ENCODE measurements at regions not wholly inside any gene's neighbourhood (a gene's known extent, or its start where the extent isn't known, plus 50 kb on each side); places are given as distances from the start of the nearest gene placed in this dataset.

GRCh38 chr12:115444346-115444745 is 760.4 kb upstream of the TBX3 start (continued):
- TF ChIP-seq HNF4G (IDR thresholded peaks at IDR 0.05) (no peak), NR2F2 (IDR thresholded peaks at IDR 0.05) (no peak), GABPA (IDR thresholded peaks at IDR 0.05 in 1 of 2, conservative IDR thresholded peaks at IDR 0.05 in 1 of 2) (no peak), TAF1 (conservative IDR thresholded peaks at IDR 0.05) (no peak), FOXA2 (IDR thresholded peaks at IDR 0.05) (no peak), RXRA (IDR thresholded peaks at IDR 0.05) (no peak)

GRCh38 chr12:115443351-115443938 is 759.5 kb upstream of the TBX3 start:
- TF ChIP-seq GABPA (IDR thresholded peaks at IDR 0.05 in 1 of 2, conservative IDR thresholded peaks at IDR 0.05 in 1 of 2) (no peak), RAD21 (IDR thresholded peaks at IDR 0.05) (no peak), NR2F2 (IDR thresholded peaks at IDR 0.05) (no peak), FOXA1 (IDR thresholded peaks at IDR 0.05) (no peak), EGR1 (IDR thresholded peaks at IDR 0.05; ENCODE audit: low read depth in 2 of 2) (no peak), ATF3 (IDR thresholded peaks at IDR 0.05) (no peak), REST (IDR thresholded peaks at IDR 0.05) (no peak)
- no peaks in the 10 kb centered on the region for H3K4me1 ChIP-seq (ENCODE audit: control insufficient read depth in 4 of 4, insufficient read depth in 4 of 4, low read length in 3 of 4)
- H3K36me3 ChIP-seq (ENCODE audit: control insufficient read depth in 4 of 4, insufficient read depth in 3 of 4, low read depth in 1 of 4, low read length in 3 of 4): no peaks in the 10 kb centered on the region
- no peak overlapping the region for H3K4me3 ChIP-seq (ENCODE audit: low read depth in 1 of 3, low read length in 3 of 3)
- 92% methylated on average over 4 of the region's 4 CpGs for WGBS
- DNase-seq (ENCODE audit: low spot score): no peak
- no peaks in the 10 kb centered on the region for H3K9me3 ChIP-seq (ENCODE audit: control insufficient read depth in 4 of 4, low read length in 3 of 4)
- H3K9ac ChIP-seq (ENCODE audit: low read depth in 1 of 2, low read length in 2 of 2): no peak overlapping the region
- H3K27me3 ChIP-seq (ENCODE audit: control insufficient read depth in 4 of 4, insufficient read depth in 4 of 4, low read length in 3 of 4): no peaks in the 10 kb centered on the region
- H3K27ac ChIP-seq (ENCODE audit: low read depth in 1 of 2, low read length in 2 of 2): no peak overlapping the region

- TF ChIP-seq CTCF (IDR thresholded peaks at IDR 0.05; ENCODE audit: low read depth, low read length, missing input control) (no peak), ZBTB33 (IDR thresholded peaks at IDR 0.05) (no peak), TAF1 (conservative IDR thresholded peaks at IDR 0.05) (no peak), YY1 (IDR thresholded peaks at IDR 0.05) (no peak), MAX (IDR thresholded peaks at IDR 0.05) (no peak), ATF3 (IDR thresholded peaks at IDR 0.05) (no peak), HNF4G (IDR thresholded peaks at IDR 0.05) (no peak), FOXA1 (IDR thresholded peaks at IDR 0.05) (no peak), REST (IDR thresholded peaks at IDR 0.05) (no peak), JUND (IDR thresholded peaks at IDR 0.05) (no peak), RAD21 (IDR thresholded peaks at IDR 0.05) (no peak)
- Histone ChIP-seq H3K9ac (ENCODE audit: low read depth in 1 of 2, low read length in 2 of 2) (no peak overlapping the region), H3K36me3 (ENCODE audit: control insufficient read depth in 4 of 4, insufficient read depth in 3 of 4, low read depth in 1 of 4, low read length in 3 of 4) (no peaks in the 10 kb centered on the region), H3K4me1 (ENCODE audit: control insufficient read depth in 4 of 4, insufficient read depth in 4 of 4, low read length in 3 of 4) (no peaks in the 10 kb centered on the region), H3K4me3 (ENCODE audit: low read depth in 1 of 3, low read length in 3 of 3) (no peak overlapping the region), H3K9me3 (ENCODE audit: control insufficient read depth in 4 of 4, low read length in 3 of 4) (no peaks in the 10 kb centered on the region), H3K27me3 (ENCODE audit: control insufficient read depth in 4 of 4, insufficient read depth in 4 of 4, low read length in 3 of 4) (no peaks in the 10 kb centered on the region), H3K27ac (ENCODE audit: low read depth in 1 of 2, low read length in 2 of 2) (no peak overlapping the region)
- no peak for DNase-seq (ENCODE audit: low spot score)
- 69% methylated on average over 3 of the region's 3 CpGs for WGBS
These were observed 756.5 kb upstream of the TBX3 start for GRCh38 chr12:115440438-115440837.

Measured in liver (tissue), 8 donors.